Peyer's patch (tissue), 4 donors: ENCODE measurements at regions not wholly inside any gene's neighbourhood (a gene's known extent, or its start where the extent isn't known, plus 50 kb on each side); places are given as distances from the start of the nearest gene placed in this dataset.

Experiments
- CTCF ChIP-seq, 6 experiments: fragments of 450-650 bp in 4 of 6; fragments of 200-600 bp in 2 of 6; sonication (generic) in 1 of 6; IDR thresholded peaks; one replicate each; pipeline ENCODE4 v1.5.1; 2017 to 2019; ENCODE audit warnings: antibody characterized with exemption in 6 of 6, mild to moderate bottlenecking in 3 of 6, moderate library complexity in 1 of 6
- POLR2A ChIP-seq, 2 donors: fragments of 450-650 bp; IDR thresholded peaks; one replicate each; pipeline ENCODE4 v1.5.1; 2017; ENCODE audit warnings: antibody characterized with exemption in 2 of 2, mild to moderate bottlenecking in 2 of 2, moderate library complexity in 2 of 2

DNA sequence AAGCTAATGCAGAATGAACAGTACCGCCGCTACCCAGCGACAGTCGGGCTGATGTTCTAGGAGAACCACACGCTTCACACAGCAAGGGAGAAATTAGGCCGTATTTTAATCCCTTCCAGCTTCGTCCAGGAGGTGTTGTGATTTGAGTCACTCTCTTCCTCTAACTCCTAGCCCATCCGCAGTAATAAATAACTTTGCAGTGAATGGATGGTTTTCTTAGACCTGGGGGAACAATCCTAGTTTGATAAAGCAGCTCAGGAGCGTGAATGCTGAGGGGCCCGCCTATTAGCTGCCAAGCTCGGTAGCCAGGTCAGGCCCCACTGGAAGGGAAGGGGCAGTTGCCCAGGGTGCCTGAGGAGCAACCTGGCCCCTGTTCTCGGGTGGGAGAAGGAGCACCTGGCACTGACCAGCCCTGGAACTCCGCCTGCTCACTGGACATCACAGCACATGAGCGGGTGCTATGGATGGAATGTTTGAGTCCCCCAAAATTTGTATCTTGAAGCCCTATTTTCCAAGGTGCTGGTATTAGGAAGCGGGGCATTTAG lies 146.0 kb upstream of the AFDN start:
- TF ChIP-seq CTCF (IDR thresholded peaks at IDR 0.05) (no peak), POLR2A (IDR thresholded peaks at IDR 0.05) (no peak)
